WI38 (cell line): ENCODE measurements at regions not wholly inside any gene's neighbourhood (a gene's known extent, or its start where the extent isn't known, plus 50 kb on each side); places are given as distances from the start of the nearest gene placed in this dataset.

ENCODE experiments used
- H3K4me3 ChIP-seq: 2 replicates; pipeline ENCODE4 v1.5.1; 2011; ENCODE audit warnings: low read depth, mild to moderate bottlenecking, control low read depth, low read length
- CTCF ChIP-seq: IDR thresholded peaks from 2 replicates; pipeline ENCODE4 v1.5.1; 2012; ENCODE audit warnings: low read depth, mild to moderate bottlenecking, control low read depth, low read length

- H3K4me3 ChIP-seq: no peak overlapping the region
- TF ChIP-seq CTCF: no peak
These were observed 428.8 kb downstream of the SH3GL2 start for GRCh38 chr9:18007621-18008020.

GRCh38 chr9:18009902-18010301 lies 431.0 kb downstream of the SH3GL2 start:
- TF ChIP-seq CTCF: no peak

GRCh38 chr9:18010492-18010891 lies 431.6 kb downstream of the SH3GL2 start:
- TF ChIP-seq CTCF: no peak
- H3K4me3 ChIP-seq: no peak overlapping the region

More at GRCh38 chr9:18009902-18010301, 431.0 kb downstream of the SH3GL2 start:
- no peak overlapping the region for H3K4me3 ChIP-seq

GRCh38 chr9:18012170-18012569 lies 433.3 kb downstream of the SH3GL2 start:
- no peak for TF ChIP-seq CTCF
- no peak overlapping the region for H3K4me3 ChIP-seq

- H3K4me3 ChIP-seq: no peak overlapping the region
- no peak for TF ChIP-seq CTCF
These were observed 435.7 kb downstream of the SH3GL2 start for GRCh38 chr9:18014556-18014955.

- no peak for TF ChIP-seq CTCF
- H3K4me3 ChIP-seq: no peak overlapping the region
These were observed 436.2 kb downstream of the SH3GL2 start for GRCh38 chr9:18015116-18015515.

- TF ChIP-seq CTCF: no peak
- no peak overlapping the region for H3K4me3 ChIP-seq
These were observed 438.3 kb downstream of the SH3GL2 start for GRCh38 chr9:18017136-18017535.
